ENCODE measurements at regions not wholly inside any gene's neighbourhood (a gene's known extent, or its start where the extent isn't known, plus 50 kb on each side); places are given as distances from the start of the nearest gene placed in this dataset.

GRCh38 chr5:129322968-129323367 lies 137.1 kb upstream of the ADAMTS19 start:
- DNase-seq (ENCODE audit: low read depth, low spot score) (no peak), FAIRE-seq (no peak)
- no peak overlapping the region for H3K4me3 ChIP-seq (replicated peaks in 1 of 3; ENCODE audit: insufficient read depth in 1 of 3, low read depth in 1 of 3, low read length in 3 of 3)
- H3K9me3 ChIP-seq (replicated peaks; ENCODE audit: control insufficient read depth, insufficient read depth, low read length): peaks cover 1% of the 10 kb centered on the region
- H3K27me3 ChIP-seq (ENCODE audit: control insufficient read depth in 2 of 2, insufficient read depth in 2 of 2, low read length in 2 of 2): no peaks in the 10 kb centered on the region
- H3K9ac ChIP-seq (replicated peaks; ENCODE audit: extremely low read depth, insufficient read depth, low read length): no peak overlapping the region
- dilution Hi-C loops (cut with MboI; ENCODE audit: extremely low pct_ligation_motif_present, low sequenced_read_pairs): no loop called here
- no peaks in the 10 kb centered on the region for H3K36me3 ChIP-seq (ENCODE audit: control insufficient read depth in 2 of 2, extremely low read depth in 1 of 2, insufficient read depth in 2 of 2, low read length in 2 of 2)
- ChIA-PET POLR2A (no interaction called here), CTCF (no interaction called here)
- H4K20me1 ChIP-seq (replicated peaks; ENCODE audit: control insufficient read depth, extremely low read depth, insufficient read depth, low read length): no peaks in the 10 kb centered on the region
- H3K27ac ChIP-seq (ENCODE audit: insufficient read depth, low read depth, low read length): no peak overlapping the region
- H3K4me2 ChIP-seq (ENCODE audit: insufficient read depth, low read length): no peak overlapping the region
- no TSS peak for BruUV-seq (replicated peaks)
- TF ChIP-seq MAX (IDR thresholded peaks at IDR 0.05; ENCODE audit: insufficient read depth, insufficient read length): no peak
- no peak for TF ChIP-seq POLR2AphosphoS5 (IDR thresholded peaks at IDR 0.05; ENCODE audit: insufficient read depth, low read depth, low read length)
- no peak for TF ChIP-seq POLR2A (IDR thresholded peaks at IDR 0.05; ENCODE audit: low read depth, low read length)
- no peak for TF ChIP-seq FOS (IDR thresholded peaks at IDR 0.05; ENCODE audit: borderline replicate concordance, insufficient read depth, low read length)
- no peak for TF ChIP-seq EZH2 (IDR thresholded peaks at IDR 0.05; ENCODE audit: borderline replicate concordance, low read depth, low read length, severe bottlenecking)
- no peak for TF ChIP-seq MYC (IDR thresholded peaks at IDR 0.05; ENCODE audit: low read depth, low read length)
- TF ChIP-seq GATA2 (IDR thresholded peaks at IDR 0.05; ENCODE audit: insufficient read depth, insufficient read length, low read depth, low read length): no peak
- intact Hi-C loops (cut with micrococcal nuclease): no loop called here
- no peaks in the 10 kb centered on the region for H3K4me1 ChIP-seq (ENCODE audit: control insufficient read depth, extremely low read depth, insufficient read depth, low read length)
- no peak overlapping the region for H2AFZ ChIP-seq (ENCODE audit: low read depth, low read length)
- no peaks in the 10 kb centered on the region for H3K79me2 ChIP-seq (ENCODE audit: control insufficient read depth, insufficient read depth, low read length)
- no peaks in the 10 kb centered on the region for H3K9me1 ChIP-seq (replicated peaks; ENCODE audit: control insufficient read depth, extremely low read depth, insufficient read depth, low read length)

- BruUV-seq (replicated peaks): no TSS peak
- ChIA-PET CTCF (no interaction called here), POLR2A (no interaction called here)
- Histone ChIP-seq H3K9ac (replicated peaks; ENCODE audit: extremely low read depth, insufficient read depth, low read length) (no peak overlapping the region), H3K9me1 (replicated peaks; ENCODE audit: control insufficient read depth, extremely low read depth, insufficient read depth, low read length) (no peaks in the 10 kb centered on the region), H3K27ac (ENCODE audit: insufficient read depth, low read depth, low read length) (no peak overlapping the region), H2AFZ (ENCODE audit: low read depth, low read length) (no peak overlapping the region), H3K27me3 (ENCODE audit: control insufficient read depth in 2 of 2, insufficient read depth in 2 of 2, low read length in 2 of 2) (no peaks in the 10 kb centered on the region), H3K79me2 (ENCODE audit: control insufficient read depth, insufficient read depth, low read length) (no peaks in the 10 kb centered on the region), H3K4me3 (replicated peaks in 1 of 3; ENCODE audit: insufficient read depth in 1 of 3, low read depth in 1 of 3, low read length in 3 of 3) (no peak overlapping the region), H3K9me3 (replicated peaks; ENCODE audit: control insufficient read depth, insufficient read depth, low read length) (no peaks in the 10 kb centered on the region), H4K20me1 (replicated peaks; ENCODE audit: control insufficient read depth, extremely low read depth, insufficient read depth, low read length) (no peaks in the 10 kb centered on the region), H3K36me3 (ENCODE audit: control insufficient read depth in 2 of 2, extremely low read depth in 1 of 2, insufficient read depth in 2 of 2, low read length in 2 of 2) (no peaks in the 10 kb centered on the region), H3K4me2 (ENCODE audit: insufficient read depth, low read length) (no peak overlapping the region), H3K4me1 (ENCODE audit: control insufficient read depth, extremely low read depth, insufficient read depth, low read length) (no peaks in the 10 kb centered on the region)
- intact Hi-C loops (cut with micrococcal nuclease) (no loop called here), dilution Hi-C loops (cut with MboI; ENCODE audit: extremely low pct_ligation_motif_present, low sequenced_read_pairs) (no loop called here)
- TF ChIP-seq MAX (IDR thresholded peaks at IDR 0.05; ENCODE audit: insufficient read depth, insufficient read length): no peak
- no peak for TF ChIP-seq EZH2 (IDR thresholded peaks at IDR 0.05; ENCODE audit: borderline replicate concordance, low read depth, low read length, severe bottlenecking)
- TF ChIP-seq POLR2A (IDR thresholded peaks at IDR 0.05; ENCODE audit: low read depth, low read length): no peak
- no peak for TF ChIP-seq GATA2 (IDR thresholded peaks at IDR 0.05; ENCODE audit: insufficient read depth, insufficient read length, low read depth, low read length)
- no peak for TF ChIP-seq CTCF (IDR thresholded peaks at IDR 0.05; ENCODE audit: extremely low read depth in 1 of 2, insufficient read depth in 1 of 2, low read depth in 1 of 2, low read length in 2 of 2)
- no peak for TF ChIP-seq POLR2AphosphoS5 (IDR thresholded peaks at IDR 0.05; ENCODE audit: insufficient read depth, low read depth, low read length)
- no peak for TF ChIP-seq MYC (IDR thresholded peaks at IDR 0.05; ENCODE audit: low read depth, low read length)
- TF ChIP-seq FOS (IDR thresholded peaks at IDR 0.05; ENCODE audit: borderline replicate concordance, insufficient read depth, low read length): no peak
- TF ChIP-seq JUN (IDR thresholded peaks at IDR 0.05; ENCODE audit: borderline replicate concordance, insufficient read depth, insufficient read length, low read depth): no peak
- no peak for DNase-seq (ENCODE audit: low read depth, low spot score)
- FAIRE-seq: no peak
Measured at GRCh38 chr5:129341306-129341705, 118.8 kb upstream of the ADAMTS19 start.
